IPS DF 6.9 (cell line): ENCODE measurements at regions not wholly inside any gene's neighbourhood (a gene's known extent, or its start where the extent isn't known, plus 50 kb on each side); places are given as distances from the start of the nearest gene placed in this dataset.

Source experiments
- DNase-seq: peaks from one replicate; pipeline ENCODE4 v3.0.0-alpha.2; 2013; ENCODE audit warnings: low read depth, low spot score
- H3K27ac ChIP-seq: one replicate; pipeline ENCODE4 v1.5.1; 2013; ENCODE audit warnings: low read length, control low read depth
- H3K27me3 ChIP-seq: 2 replicates; pipeline ENCODE4 v1.6.1; 2013; ENCODE audit warnings: mild to moderate bottlenecking, low read length; ENCODE audit not compliant: control insufficient read depth, insufficient read depth
- H3K36me3 ChIP-seq: 2 replicates; pipeline ENCODE4 v1.6.1; 2013; ENCODE audit warnings: low read length; ENCODE audit not compliant: control insufficient read depth, insufficient read depth
- H3K4me1 ChIP-seq: 2 replicates; pipeline ENCODE4 v1.6.1; 2013; ENCODE audit warnings: low read length; ENCODE audit not compliant: control insufficient read depth, insufficient read depth
- H3K4me3 ChIP-seq: 2 replicates; pipeline ENCODE4 v1.5.1; 2013; ENCODE audit warnings: mild to moderate bottlenecking, low read length
- H3K9me3 ChIP-seq: 2 replicates; pipeline ENCODE4 v1.6.1; 2013; ENCODE audit warnings: low read length, inconsistent platforms; ENCODE audit not compliant: control insufficient read depth, insufficient read depth
- WGBS: extraction: QIAGEN DNeasy Blood & Tissue Kit; methylation state at CpG from one replicate; pipeline ENCODE4 v1.1.7; 2013; ENCODE audit warnings: mixed read lengths, missing lambda C conversion rate; ENCODE audit not compliant: insufficient read length, insufficient coverage; 5-methylcytosine and 5-hydroxymethylcytosine counted together

GRCh38 chr9:1829719-1830118 is 185.4 kb upstream of the SMARCA2 start:
- Histone ChIP-seq H3K27ac (no peak overlapping the region), H3K27me3 (no peaks in the 10 kb centered on the region; the same call in 1 of the 2 replicates), H3K36me3 (no peaks in the 10 kb centered on the region), H3K9me3 (no peaks in the 10 kb centered on the region), H3K4me1 (no peaks in the 10 kb centered on the region; the same call in 1 of the 2 replicates), H3K4me3 (no peak overlapping the region)
- WGBS: no CpG with 5 or more reads among the region's 3 CpGs
- no peak for DNase-seq

- Histone ChIP-seq H3K27me3 (no peaks in the 10 kb centered on the region; the same call in 1 of the 2 replicates), H3K27ac (no peak overlapping the region), H3K36me3 (no peaks in the 10 kb centered on the region), H3K4me1 (no peaks in the 10 kb centered on the region; the same call in 1 of the 2 replicates), H3K4me3 (no peak overlapping the region), H3K9me3 (no peaks in the 10 kb centered on the region)
- WGBS: no CpG with 5 or more reads among the region's 8 CpGs
- DNase-seq: no peak
These were observed 182.2 kb upstream of the SMARCA2 start for GRCh38 chr9:1832960-1833359.

GRCh38 chr9:1837453-1838084 is 177.6 kb upstream of the SMARCA2 start:
- peak; percentile 72 for DNase-seq
- Histone ChIP-seq H3K36me3 (no peaks in the 10 kb centered on the region), H3K9me3 (no peaks in the 10 kb centered on the region), H3K27me3 (no peaks in the 10 kb centered on the region; the same call in 1 of the 2 replicates), H3K4me1 (no peaks in the 10 kb centered on the region; the same call in 1 of the 2 replicates), H3K4me3 (no peak overlapping the region), H3K27ac (no peak overlapping the region)
- no CpG with 5 or more reads among the region's 6 CpGs for WGBS

- Histone ChIP-seq H3K27ac (no peak overlapping the region), H3K4me1 (no peaks in the 10 kb centered on the region), H3K4me3 (no peak overlapping the region), H3K9me3 (no peaks in the 10 kb centered on the region), H3K27me3 (no peaks in the 10 kb centered on the region), H3K36me3 (no peaks in the 10 kb centered on the region)
- DNase-seq: no peak
- WGBS: no CpG with 5 or more reads among the region's 6 CpGs
These were observed 175.2 kb upstream of the SMARCA2 start for GRCh38 chr9:1839909-1840308.

- Histone ChIP-seq H3K36me3 (no peaks in the 10 kb centered on the region), H3K27ac (no peak overlapping the region), H3K9me3 (no peaks in the 10 kb centered on the region), H3K27me3 (no peaks in the 10 kb centered on the region), H3K4me1 (no peaks in the 10 kb centered on the region), H3K4me3 (no peak overlapping the region)
- no peak for DNase-seq
- no CpG with 5 or more reads among the region's 2 CpGs for whole genome bisulfite sequencing
These were observed 169.7 kb upstream of the SMARCA2 start for GRCh38 chr9:1845425-1845824.

GRCh38 chr9:1855726-1856125 is 159.4 kb upstream of the SMARCA2 start:
- Histone ChIP-seq H3K27ac (no peak overlapping the region), H3K27me3 (no peaks in the 10 kb centered on the region), H3K9me3 (no peaks in the 10 kb centered on the region), H3K4me3 (no peak overlapping the region), H3K4me1 (no peaks in the 10 kb centered on the region), H3K36me3 (no peaks in the 10 kb centered on the region)
- WGBS: no CpG with 5 or more reads among the region's 3 CpGs
- DNase-seq: no peak

- H3K4me3 ChIP-seq: no peak overlapping the region
- WGBS: no CpG with 5 or more reads among the region's 3 CpGs
- no peaks in the 10 kb centered on the region for H3K27me3 ChIP-seq
- DNase-seq: no peak
- no peaks in the 10 kb centered on the region for H3K4me1 ChIP-seq
- no peaks in the 10 kb centered on the region for H3K36me3 ChIP-seq
- H3K9me3 ChIP-seq: no peaks in the 10 kb centered on the region
- H3K27ac ChIP-seq: no peak overlapping the region
These were observed 157.3 kb upstream of the SMARCA2 start for GRCh38 chr9:1857808-1858207.

- DNase-seq: peak; percentile 57
- no CpG with 5 or more reads among the region's 6 CpGs for WGBS
- no peak overlapping the region for H3K27ac ChIP-seq
- no peaks in the 10 kb centered on the region for H3K9me3 ChIP-seq
- no peaks in the 10 kb centered on the region for H3K27me3 ChIP-seq
- no peak overlapping the region for H3K4me3 ChIP-seq
- H3K4me1 ChIP-seq: no peaks in the 10 kb centered on the region; the same call in 1 of the 2 replicates
- no peaks in the 10 kb centered on the region for H3K36me3 ChIP-seq
These were observed 145.3 kb upstream of the SMARCA2 start for GRCh38 chr9:1869843-1870242.

- DNase-seq: no peak
- Histone ChIP-seq H3K4me1 (no peaks in the 10 kb centered on the region; the same call in 1 of the 2 replicates), H3K27me3 (no peaks in the 10 kb centered on the region), H3K27ac (no peak overlapping the region), H3K9me3 (no peaks in the 10 kb centered on the region), H3K36me3 (no peaks in the 10 kb centered on the region), H3K4me3 (no peak overlapping the region)
- no CpG with 5 or more reads among the region's 2 CpGs for WGBS
These were observed 144.2 kb upstream of the SMARCA2 start for GRCh38 chr9:1870915-1871314.

GRCh38 chr9:1871626-1872419 is 143.3 kb upstream of the SMARCA2 start:
- Histone ChIP-seq H3K4me3 (no peak overlapping the region), H3K27me3 (no peaks in the 10 kb centered on the region), H3K36me3 (no peaks in the 10 kb centered on the region), H3K4me1 (no peaks in the 10 kb centered on the region; the same call in 1 of the 2 replicates), H3K27ac (no peak overlapping the region), H3K9me3 (no peaks in the 10 kb centered on the region)
- DNase-seq: no peak
- WGBS: no CpG with 5 or more reads among the region's 8 CpGs
